HepG2 (cell line): ENCODE measurements at regions not wholly inside any gene's neighbourhood (a gene's known extent, or its start where the extent isn't known, plus 50 kb on each side); places are given as distances from the start of the nearest gene placed in this dataset.

Experiments used
- ATAC-seq: fragments of 200-7000 bp; cut with Tn5 transposase; 3 replicates; pipeline ENCODE4 v1.9.1; 2020; ENCODE audit warnings: mild to moderate bottlenecking, moderate library complexity
- BruUV-seq: library from RNA; stranded (reverse); fragments of 400-500 nt; replicated peaks from 2 replicates; lab custom pipeline; 2021; lab: Mats Ljungman, UMichigan
- CTCF ChIA-PET: fragments of 300-600 bp; formaldehyde crosslinking; extraction: SDS; loops from one replicate; lab custom pipeline; 2021; ENCODE audit warnings: low total read pairs, inconsistent platforms, low intra/inter-chr PET ratio; lab: Yijun Ruan, JAX
- POLR2A ChIA-PET: fragments of 350-600 bp; sonication (Branson Sonifier 250); formaldehyde crosslinking; loops from one replicate; lab custom pipeline; 2020; ENCODE audit warnings: antibody characterized with exemption, inconsistent platforms; lab: Yijun Ruan, JAX
- DNase-seq: peaks from one replicate; pipeline ENCODE4 v3.0.0-alpha.2; 2015; ENCODE audit warnings: low spot score
- FAIRE-seq: peaks from 3 replicates; lab custom pipeline; 2011; peaks lifted over from hg19 to GRCh38; lab: Jason Lieb, UNC
- H2AFZ ChIP-seq: one replicate; pipeline ENCODE4 v1.6.1; 2011; ENCODE audit warnings: low read length, inconsistent platforms
- H3K27ac ChIP-seq: fragments of 300-600 bp; 3 replicates; pipeline ENCODE4 v1.8.0; 2011; ENCODE audit warnings: mixed run types, mild to moderate bottlenecking, mixed read lengths, low read length, inconsistent platforms; ENCODE audit not compliant: insufficient read depth; ENCODE audit errors: extremely low read length
- H3K27me3 ChIP-seq, 2 experiments: fragments of 200-600 bp in 1 of 2; 2 replicates in 1 of 2; 3 replicates in 1 of 2; pipeline versions ENCODE4 v1.6.0 to v1.8.0; 2011; ENCODE audit warnings: low read length in 2 of 2, mild to moderate bottlenecking in 2 of 2, moderate library complexity in 2 of 2, inconsistent platforms in 1 of 2; ENCODE audit not compliant: insufficient read depth in 2 of 2, control insufficient read depth in 1 of 2
- H3K36me3 ChIP-seq, 2 experiments: fragments of 200-600 bp in 1 of 2; replicated peaks in 1 of 2; 2 replicates in 1 of 2; 3 replicates in 1 of 2; pipeline versions ENCODE4 v1.5.1 to v1.8.0; 2011; ENCODE audit warnings: low read length in 2 of 2, inconsistent platforms in 1 of 2; ENCODE audit not compliant: insufficient read depth in 2 of 2, control insufficient read depth in 1 of 2
- H3K4me1 ChIP-seq: 2 replicates; pipeline ENCODE4 v1.5.1; 2012; ENCODE audit warnings: low read length, inconsistent platforms; ENCODE audit not compliant: insufficient read depth
- H3K4me2 ChIP-seq: 2 replicates; pipeline ENCODE4 v1.6.0; 2011; ENCODE audit warnings: low read depth, low read length, inconsistent platforms
- H3K4me3 ChIP-seq, 3 experiments: fragments of 200-600 bp in 1 of 3; sonication (generic), shearing (Covaris generic) in 1 of 3; replicated peaks in 1 of 3; 2 replicates each; pipeline ENCODE4 v1.5.1; 2011 to 2016; ENCODE audit warnings: low read length in 3 of 3, inconsistent platforms in 2 of 3, low read depth in 2 of 3, mild to moderate bottlenecking in 2 of 3, control low read depth in 1 of 3, mixed read lengths in 1 of 3; ENCODE audit not compliant: insufficient read depth in 1 of 3
- H3K79me2 ChIP-seq: one replicate; pipeline ENCODE4 v1.6.1; 2011; ENCODE audit warnings: low read length, inconsistent platforms; ENCODE audit not compliant: insufficient read depth
- H3K9ac ChIP-seq: 2 replicates; pipeline ENCODE4 v1.6.0; 2011; ENCODE audit warnings: mild to moderate bottlenecking, low read depth, low read length, inconsistent platforms; ENCODE audit not compliant: insufficient read depth
- H3K9me3 ChIP-seq: 2 replicates; pipeline ENCODE4 v1.5.1; 2012; ENCODE audit warnings: mild to moderate bottlenecking, low read length
- H4K20me1 ChIP-seq: 2 replicates; pipeline ENCODE4 v1.6.0; 2011; ENCODE audit warnings: inconsistent platforms, mild to moderate bottlenecking, low read length, moderate library complexity; ENCODE audit not compliant: insufficient read depth
- ARID5B ChIP-seq: IDR thresholded peaks from 2 replicates; pipeline ENCODE4 v1.4.0; 2020; ENCODE audit warnings: mild to moderate bottlenecking, missing genetic modification reagents
- CSRNP2 ChIP-seq: sonication (generic); formaldehyde crosslinking; conservative IDR thresholded peaks from 2 replicates; pipeline ENCODE4 v1.8.0; 2022; ENCODE audit warnings: low read depth, missing genetic modification reagents
- DDIT3 ChIP-seq: sonication (generic); formaldehyde crosslinking; IDR thresholded peaks from 2 replicates; pipeline ENCODE4 v1.4.0; 2020; ENCODE audit warnings: mild to moderate bottlenecking, missing genetic modification reagents
- ETV6 ChIP-seq: sonication (generic); formaldehyde crosslinking; conservative IDR thresholded peaks from 2 replicates; pipeline ENCODE4 v1.4.0; 2020; ENCODE audit warnings: missing genetic modification reagents
- FOXC1 ChIP-seq: sonication (generic); formaldehyde crosslinking; IDR thresholded peaks from 2 replicates; pipeline ENCODE4 v1.8.0; 2022; ENCODE audit warnings: mild to moderate bottlenecking, missing genetic modification reagents, borderline replicate concordance
- GPBP1L1 ChIP-seq: sonication (generic); formaldehyde crosslinking; IDR thresholded peaks from 2 replicates; pipeline ENCODE4 v1.5.0; 2020; ENCODE audit warnings: mild to moderate bottlenecking, missing genetic modification reagents
- HOXA3 ChIP-seq: sonication (generic); formaldehyde crosslinking; IDR thresholded peaks from 2 replicates; pipeline ENCODE4 v1.5.0; 2020; ENCODE audit warnings: missing genetic modification reagents
- ISX ChIP-seq: sonication (generic); formaldehyde crosslinking; conservative IDR thresholded peaks from 2 replicates; pipeline ENCODE4 v1.5.0; 2020; ENCODE audit warnings: missing genetic modification reagents
- KLF11 ChIP-seq: IDR thresholded peaks from 2 replicates; pipeline ENCODE4 v1.6.1; 2016; ENCODE audit warnings: missing compliant biosample characterization
- KLF9 ChIP-seq: IDR thresholded peaks from 2 replicates; pipeline ENCODE4 v1.6.1; 2016; ENCODE audit warnings: low read depth
- MED13 ChIP-seq: sonication (generic); formaldehyde crosslinking; IDR thresholded peaks from 2 replicates; pipeline ENCODE4 v1.5.0; 2020; ENCODE audit warnings: missing genetic modification reagents
- NR2F2 ChIP-seq: IDR thresholded peaks from 2 replicates; pipeline ENCODE4 v1.6.1; 2012; ENCODE audit warnings: low read depth, inconsistent platforms, borderline replicate concordance
- PAF1 ChIP-seq: IDR thresholded peaks from 2 replicates; pipeline ENCODE4 v1.6.1; 2016; ENCODE audit warnings: missing genetic modification reagents, missing compliant biosample characterization
- PREB ChIP-seq: sonication (generic); formaldehyde crosslinking; IDR thresholded peaks from 2 replicates; pipeline ENCODE4 v1.4.0; 2020; ENCODE audit warnings: missing genetic modification reagents
- ZBTB8A ChIP-seq: sonication (generic); formaldehyde crosslinking; IDR thresholded peaks from 2 replicates; pipeline ENCODE4 v1.4.0; 2020; ENCODE audit warnings: mild to moderate bottlenecking, low read depth, missing genetic modification reagents, borderline replicate concordance
- ZNF350 ChIP-seq: sonication (generic); formaldehyde crosslinking; IDR thresholded peaks from 2 replicates; pipeline ENCODE4 v1.4.0; 2020; ENCODE audit warnings: mild to moderate bottlenecking, low read depth, missing genetic modification reagents, borderline replicate concordance
- ZNF543 ChIP-seq: sonication (generic); formaldehyde crosslinking; IDR thresholded peaks from 2 replicates; pipeline ENCODE4 v1.4.0; 2020; ENCODE audit warnings: mild to moderate bottlenecking, missing genetic modification reagents
- ZNF670 ChIP-seq: sonication (generic); formaldehyde crosslinking; IDR thresholded peaks from 2 replicates; pipeline ENCODE4 v1.8.0; 2022; ENCODE audit warnings: mild to moderate bottlenecking, missing genetic modification reagents, borderline replicate concordance
- ZSCAN31 ChIP-seq: sonication (generic); formaldehyde crosslinking; IDR thresholded peaks from 2 replicates; pipeline ENCODE4 v1.5.0; 2020; ENCODE audit warnings: low read depth, mild to moderate bottlenecking, missing genetic modification reagents
- WGBS: methylation state at CpG from one replicate; pipeline ENCODE4 v1.1.6; 2017; ENCODE audit warnings: low lambda C conversion rate; 5-methylcytosine and 5-hydroxymethylcytosine counted together
- in situ Hi-C: cut with HindIII; loops from 2 replicates; pipeline ENCODE4 v1.10.0; 2017; ENCODE audit warnings: low pct_unique_long_range_greater_than_20kb; ENCODE audit not compliant: extremely low pct_ligation_motif_present
- intact Hi-C: fragments of 100-400 bp; cut with micrococcal nuclease; formaldehyde crosslinking; loops from one replicate; pipeline ENCODE4 v1.10.0; 2022; ENCODE audit not compliant: unreplicated experiment

GRCh38 chr6:85107701-85108100, 342.2 kb upstream of the NT5E start (continued):
- TF ChIP-seq DDIT3 (CRISPR knock-in tag) (no peak), ISX (no peak), HOXA3 (no peak), MED13 (CRISPR knock-in tag) (no peak), ETV6 (CRISPR knock-in tag) (no peak), KLF9 (CRISPR knock-in tag) (no peak), ZBTB8A (no peak), FOXC1 (CRISPR knock-in tag) (no peak), ZNF670 (CRISPR knock-in tag) (no peak), ZSCAN31 (CRISPR knock-in tag) (no peak), ZNF350 (CRISPR knock-in tag) (no peak), KLF11 (no peak)

- FAIRE-seq (no peak), DNase-seq (no peak), ATAC-seq (no peak)
- ChIA-PET CTCF (no interaction called here), POLR2A (no interaction called here)
- in situ Hi-C loops, result no loop called here
- Histone ChIP-seq H3K36me3 (no peaks in the 10 kb centered on the region), H3K9ac (no peak overlapping the region), H2AFZ (no peak overlapping the region), H3K27me3 (no peaks in the 10 kb centered on the region), H4K20me1 (no peaks in the 10 kb centered on the region), H3K27ac (no peak overlapping the region), H3K79me2 (no peaks in the 10 kb centered on the region), H3K4me2 (no peak overlapping the region), H3K4me1 (no peaks in the 10 kb centered on the region), H3K4me3 (no peak overlapping the region), H3K9me3 (no peaks in the 10 kb centered on the region; the same call in 1 of the 2 replicates)
- no TSS peak for BruUV-seq
- intact Hi-C loops, result no loop called here
- whole genome bisulfite sequencing, result 51% methylated on average over 4 of the region's 5 CpGs
- no peak for TF ChIP-seq ARID5B (CRISPR knock-in tag)
- TF ChIP-seq PAF1 (CRISPR knock-in tag), result no peak
- TF ChIP-seq NR2F2, result no peak
- no peak for TF ChIP-seq PREB (CRISPR knock-in tag)
- no peak for TF ChIP-seq CSRNP2 (CRISPR knock-in tag)
- no peak for TF ChIP-seq GPBP1L1 (CRISPR knock-in tag)
- no peak for TF ChIP-seq ZNF543 (CRISPR knock-in tag)
Observed at GRCh38 chr6:85096976-85097375, 332.6 kb upstream of the TBX18 start.
